Lower lobe of right lung (tissue), 2 donors: ENCODE measurements at regions not wholly inside any gene's neighbourhood (a gene's known extent, or its start where the extent isn't known, plus 50 kb on each side); places are given as distances from the start of the nearest gene placed in this dataset.

Source experiments
- ATAC-seq, 2 donors: fragments of 200-7000 bp; cut with Tn5 transposase; one replicate each; pipeline ENCODE4 v1.9.1; 2020 to 2022; ENCODE audit warnings: mild to moderate bottlenecking in 2 of 2, moderate library complexity in 2 of 2
- DNase-seq: peaks from one replicate; pipeline ENCODE4 v3.0.0-alpha.2; 2020
- H3K27ac ChIP-seq: fragments of 200-600 bp; one replicate; pipeline ENCODE4 v1.8.0; 2022
- H3K27me3 ChIP-seq: fragments of 200-600 bp; one replicate; pipeline ENCODE4 v1.8.0; 2022; ENCODE audit warnings: low read depth
- H3K36me3 ChIP-seq: fragments of 200-600 bp; one replicate; pipeline ENCODE4 v1.8.0; 2022; ENCODE audit warnings: mild to moderate bottlenecking
- H3K4me1 ChIP-seq: fragments of 200-600 bp; one replicate; pipeline ENCODE4 v1.8.0; 2022
- H3K4me3 ChIP-seq: fragments of 200-600 bp; one replicate; pipeline ENCODE4 v1.8.0; 2022; ENCODE audit warnings: mild to moderate bottlenecking
- H3K9me3 ChIP-seq: fragments of 200-600 bp; one replicate; pipeline ENCODE4 v1.8.0; 2022
- intact Hi-C: fragments of 100-400 bp; cut with DNase I; formaldehyde crosslinking; loops from one replicate; pipeline ENCODE4 v1.11.0; 2022
- TF ChIP-seq, protein P1 (sequence below): fragments of 200-600 bp; IDR thresholded peaks from one replicate; pipeline ENCODE4 v1.8.0; 2022; ENCODE audit warnings: antibody characterized with exemption, mild to moderate bottlenecking
- donor health status: DM: no; HTN: yes; CAD: no; lungs with severe emphysema.

DNA sequence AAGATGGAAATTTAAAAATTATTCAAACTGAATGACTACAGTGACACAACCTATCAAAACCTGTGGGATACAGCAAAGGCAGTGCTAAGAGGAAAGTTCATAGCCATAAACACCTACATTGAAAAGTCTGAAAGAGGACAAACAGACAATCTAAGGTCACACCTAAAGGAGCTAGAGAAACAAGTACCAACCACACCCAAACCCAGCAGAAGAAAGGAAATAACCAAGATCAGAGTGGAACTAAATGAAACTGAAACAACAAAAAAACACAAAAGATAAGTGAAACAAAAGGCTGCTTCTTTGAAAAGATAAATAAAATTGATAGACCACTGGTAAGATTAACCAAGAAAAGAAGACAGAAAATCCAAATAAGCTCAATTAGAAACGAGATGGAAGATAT lies 247.2 kb upstream of the ZNF804A start:
- Histone ChIP-seq H3K9me3 (no peaks in the 10 kb centered on the region), H3K27me3 (no peaks in the 10 kb centered on the region), H3K4me3 (no peak overlapping the region), H3K4me1 (no peaks in the 10 kb centered on the region), H3K27ac (no peak overlapping the region), H3K36me3 (no peaks in the 10 kb centered on the region)
- DNase-seq (no peak), ATAC-seq (no peak)
- TF ChIP-seq, protein P1, sequence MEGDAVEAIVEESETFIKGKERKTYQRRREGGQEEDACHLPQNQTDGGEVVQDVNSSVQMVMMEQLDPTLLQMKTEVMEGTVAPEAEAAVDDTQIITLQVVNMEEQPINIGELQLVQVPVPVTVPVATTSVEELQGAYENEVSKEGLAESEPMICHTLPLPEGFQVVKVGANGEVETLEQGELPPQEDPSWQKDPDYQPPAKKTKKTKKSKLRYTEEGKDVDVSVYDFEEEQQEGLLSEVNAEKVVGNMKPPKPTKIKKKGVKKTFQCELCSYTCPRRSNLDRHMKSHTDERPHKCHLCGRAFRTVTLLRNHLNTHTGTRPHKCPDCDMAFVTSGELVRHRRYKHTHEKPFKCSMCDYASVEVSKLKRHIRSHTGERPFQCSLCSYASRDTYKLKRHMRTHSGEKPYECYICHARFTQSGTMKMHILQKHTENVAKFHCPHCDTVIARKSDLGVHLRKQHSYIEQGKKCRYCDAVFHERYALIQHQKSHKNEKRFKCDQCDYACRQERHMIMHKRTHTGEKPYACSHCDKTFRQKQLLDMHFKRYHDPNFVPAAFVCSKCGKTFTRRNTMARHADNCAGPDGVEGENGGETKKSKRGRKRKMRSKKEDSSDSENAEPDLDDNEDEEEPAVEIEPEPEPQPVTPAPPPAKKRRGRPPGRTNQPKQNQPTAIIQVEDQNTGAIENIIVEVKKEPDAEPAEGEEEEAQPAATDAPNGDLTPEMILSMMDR: no peak
- intact Hi-C loops: no loop called here

DNA sequence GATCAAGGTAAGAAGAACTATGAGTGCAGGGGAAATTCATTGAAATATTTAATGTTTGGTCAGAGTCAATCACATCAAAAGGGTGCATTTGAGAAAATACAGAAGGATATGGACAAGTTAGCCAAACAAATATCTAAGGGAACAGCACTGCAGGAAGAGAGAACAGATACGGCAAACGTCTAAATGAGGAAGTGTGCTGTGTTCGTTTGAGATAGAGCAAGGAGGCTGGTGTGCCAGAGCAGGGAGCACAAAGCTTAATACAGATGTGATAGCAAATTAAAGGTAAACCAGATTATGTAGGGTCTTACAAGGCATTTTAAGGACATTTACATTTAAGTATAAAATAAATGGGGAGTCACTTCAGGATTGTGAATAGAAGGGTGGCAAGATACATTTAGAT lies 241.3 kb upstream of the ZNF804A start:
- Histone ChIP-seq H3K4me3 (no peak overlapping the region), H3K27me3 (no peaks in the 10 kb centered on the region), H3K9me3 (no peaks in the 10 kb centered on the region), H3K36me3 (no peaks in the 10 kb centered on the region), H3K27ac (no peak overlapping the region), H3K4me1 (no peaks in the 10 kb centered on the region)
- ATAC-seq: no peak
- no peak for DNase-seq
- intact Hi-C loops: no loop called here
- TF ChIP-seq, protein P1: no peak

DNA sequence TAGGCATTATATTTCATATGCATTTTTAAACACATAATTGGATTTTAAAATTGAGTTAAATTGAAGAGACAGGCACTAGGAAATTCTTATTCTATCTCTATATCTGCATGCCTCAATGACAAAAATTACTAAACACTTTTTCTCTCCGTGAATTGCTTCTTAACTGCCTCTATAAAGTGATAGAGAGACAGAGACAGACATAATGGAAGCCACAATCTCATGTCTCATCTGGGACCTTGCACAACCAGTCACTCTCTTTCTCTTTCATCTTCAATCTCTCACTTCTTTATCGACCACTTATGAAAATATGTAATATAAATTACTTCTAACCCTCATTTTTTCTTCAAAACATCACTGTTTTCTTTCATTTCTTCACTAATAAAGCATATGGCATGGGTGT lies 238.9 kb upstream of the ZNF804A start:
- TF ChIP-seq, protein P1: no peak
- intact Hi-C loops: no loop called here
- H3K9me3 ChIP-seq: no peaks in the 10 kb centered on the region
- no peaks in the 10 kb centered on the region for H3K27me3 ChIP-seq
- no peak overlapping the region for H3K27ac ChIP-seq
- H3K4me1 ChIP-seq: no peaks in the 10 kb centered on the region
- ATAC-seq (no peak), DNase-seq (no peak)
- no peak overlapping the region for H3K4me3 ChIP-seq
- no peaks in the 10 kb centered on the region for H3K36me3 ChIP-seq

DNA sequence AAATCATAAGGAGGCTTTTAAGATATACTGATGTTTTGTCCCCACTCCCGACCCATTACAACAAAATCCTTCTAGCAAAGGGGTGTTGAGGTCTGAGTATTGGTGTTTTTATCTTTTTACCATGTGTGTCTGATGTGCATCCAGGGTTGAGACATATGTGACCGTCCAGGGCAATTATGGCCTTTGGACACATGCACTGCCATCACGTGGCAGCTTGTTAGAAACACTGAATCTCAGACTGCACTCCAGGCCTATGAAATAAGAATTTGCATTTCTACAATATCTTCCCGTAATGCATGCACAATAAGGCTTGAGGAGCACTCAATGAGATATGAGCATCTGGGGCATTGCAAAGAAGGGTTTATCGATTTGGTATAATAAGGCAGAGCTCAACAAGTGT lies 235.1 kb upstream of the ZNF804A start:
- Histone ChIP-seq H3K9me3 (no peaks in the 10 kb centered on the region), H3K36me3 (no peaks in the 10 kb centered on the region), H3K27me3 (no peaks in the 10 kb centered on the region), H3K4me1 (no peaks in the 10 kb centered on the region), H3K27ac (no peak overlapping the region), H3K4me3 (no peak overlapping the region)
- DNase-seq (no peak), ATAC-seq (no peak)
- intact Hi-C loops: no loop called here
- TF ChIP-seq, protein P1: no peak

DNA sequence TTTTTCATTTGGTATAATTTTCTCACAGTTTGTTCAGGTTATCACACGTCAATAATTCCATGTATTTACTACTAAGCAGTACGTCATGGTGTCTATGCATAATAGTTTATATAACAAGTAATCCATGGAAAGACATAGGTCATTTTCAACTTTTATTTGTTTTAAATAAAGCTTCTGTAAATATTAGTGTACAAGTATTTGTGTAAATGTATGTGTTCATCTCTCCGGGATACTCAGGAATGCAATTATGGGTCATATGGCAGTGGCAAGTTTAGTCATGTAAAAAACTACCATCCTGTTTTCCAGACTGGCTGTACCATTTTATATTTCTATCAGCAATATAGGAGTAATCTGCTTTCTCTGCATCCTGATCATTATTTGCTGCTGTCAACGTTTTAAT lies 231.1 kb upstream of the ZNF804A start:
- DNase-seq: no peak
- no peak for ATAC-seq
- Histone ChIP-seq H3K27ac (no peak overlapping the region), H3K4me3 (no peak overlapping the region), H3K27me3 (no peaks in the 10 kb centered on the region), H3K36me3 (no peaks in the 10 kb centered on the region), H3K9me3 (no peaks in the 10 kb centered on the region), H3K4me1 (no peaks in the 10 kb centered on the region)
- TF ChIP-seq, protein P1: no peak
- intact Hi-C loops: no loop called here

DNA sequence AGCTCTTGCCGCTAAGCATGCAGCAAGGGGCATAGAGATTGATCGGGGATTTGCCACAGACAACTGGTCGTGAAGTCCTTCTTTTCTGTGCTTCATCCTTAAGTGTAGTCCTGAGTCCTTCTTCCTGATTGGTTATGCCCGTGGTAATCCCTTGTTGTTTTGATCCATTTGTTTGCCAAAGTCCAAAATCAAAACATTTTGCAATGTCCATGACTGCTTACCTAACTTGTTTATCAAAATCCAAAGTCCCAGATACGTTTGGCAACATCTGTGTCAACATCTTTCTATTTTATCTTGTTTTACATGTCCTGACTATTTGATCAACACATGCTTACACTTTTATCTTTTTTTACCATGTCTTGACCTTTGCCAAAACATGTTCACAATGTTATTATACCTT lies 229.0 kb upstream of the ZNF804A start:
- ATAC-seq (no peak), DNase-seq (no peak)
- Histone ChIP-seq H3K27ac (no peak overlapping the region), H3K4me3 (no peak overlapping the region), H3K9me3 (no peaks in the 10 kb centered on the region), H3K36me3 (no peaks in the 10 kb centered on the region), H3K27me3 (no peaks in the 10 kb centered on the region), H3K4me1 (no peaks in the 10 kb centered on the region)
- TF ChIP-seq, protein P1: no peak
- intact Hi-C loops: no loop called here
